Thyroid gland (tissue), 4 donors: ENCODE measurements at regions not wholly inside any gene's neighbourhood (a gene's known extent, or its start where the extent isn't known, plus 50 kb on each side); places are given as distances from the start of the nearest gene placed in this dataset.

Source experiments
- CTCF ChIP-seq, 6 experiments: fragments of 200-600 bp in 3 of 6; fragments of 450-650 bp in 3 of 6; sonication (generic) in 3 of 6; IDR thresholded peaks; one replicate each; pipeline ENCODE4 v1.5.1; 2016 to 2019; ENCODE audit warnings: antibody characterized with exemption in 6 of 6, mild to moderate bottlenecking in 2 of 6, inconsistent platforms in 1 of 6, moderate library complexity in 1 of 6
- POLR2A ChIP-seq, 2 donors: fragments of 450-650 bp; IDR thresholded peaks; one replicate each; pipeline ENCODE4 v1.6.1; 2017; ENCODE audit warnings: antibody characterized with exemption in 2 of 2, mild to moderate bottlenecking in 2 of 2, moderate library complexity in 1 of 2

- no peak for TF ChIP-seq CTCF (IDR thresholded peaks at IDR 0.05)
- TF ChIP-seq POLR2A (IDR thresholded peaks at IDR 0.05): no peak
These were observed 63.0 kb upstream of the ADAMTSL1 start for GRCh38 chr9:18410983-18411382.
